ENCODE measurements at regions not wholly inside any gene's neighbourhood (a gene's known extent, or its start where the extent isn't known, plus 50 kb on each side); places are given as distances from the start of the nearest gene placed in this dataset.

DNA sequence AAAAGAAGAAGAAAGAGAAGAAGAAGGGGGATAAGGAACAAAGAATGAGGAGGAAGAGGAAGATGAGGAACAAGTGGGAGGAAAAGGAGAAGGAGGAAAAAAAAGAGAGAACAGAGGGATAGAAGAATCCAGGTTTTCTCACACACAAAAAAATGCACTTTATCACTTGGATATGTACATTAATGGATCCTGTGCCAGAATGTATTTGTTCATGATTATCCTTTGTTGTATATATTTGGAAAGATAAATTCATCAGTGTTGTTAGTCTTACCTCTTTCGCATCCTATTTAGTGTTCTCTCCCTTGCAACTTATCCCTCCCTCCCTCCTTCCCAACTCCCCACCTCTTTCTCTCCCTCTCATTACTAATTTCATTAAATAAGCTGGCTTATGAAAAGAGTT, 298.8 kb downstream of the SLCO4C1 start:
- Histone ChIP-seq H4K20me1 (ENCODE audit: low read depth, low read length) (no peaks in the 10 kb centered on the region), H3K4me2 (ENCODE audit: low read depth, low read length, poor library complexity, severe bottlenecking) (no peak overlapping the region), H3K27ac (ENCODE audit: low read depth, low read length) (no peak overlapping the region), H3K4me3 (ENCODE audit: insufficient read depth, low read length, poor library complexity, severe bottlenecking) (no peak overlapping the region), H3K9me3 (ENCODE audit: insufficient read depth, low read length) (no peaks in the 10 kb centered on the region), H3K79me2 (ENCODE audit: insufficient read depth, low read length) (no peaks in the 10 kb centered on the region), H3K36me3 (ENCODE audit: low read length) (no peaks in the 10 kb centered on the region), H3K9ac (ENCODE audit: low read length) (no peak overlapping the region), H3K27me3 (ENCODE audit: low read length) (no peaks in the 10 kb centered on the region), H2AFZ (ENCODE audit: low read depth, low read length, severe bottlenecking) (no peak overlapping the region), H3K9me2 (replicated peaks; ENCODE audit: insufficient read depth, low read length) (no peaks in the 10 kb centered on the region; the same call in 1 of the 2 replicates), H3F3A (ENCODE audit: insufficient read depth) (no peaks in the 10 kb centered on the region)
- TF ChIP-seq, protein P1, sequence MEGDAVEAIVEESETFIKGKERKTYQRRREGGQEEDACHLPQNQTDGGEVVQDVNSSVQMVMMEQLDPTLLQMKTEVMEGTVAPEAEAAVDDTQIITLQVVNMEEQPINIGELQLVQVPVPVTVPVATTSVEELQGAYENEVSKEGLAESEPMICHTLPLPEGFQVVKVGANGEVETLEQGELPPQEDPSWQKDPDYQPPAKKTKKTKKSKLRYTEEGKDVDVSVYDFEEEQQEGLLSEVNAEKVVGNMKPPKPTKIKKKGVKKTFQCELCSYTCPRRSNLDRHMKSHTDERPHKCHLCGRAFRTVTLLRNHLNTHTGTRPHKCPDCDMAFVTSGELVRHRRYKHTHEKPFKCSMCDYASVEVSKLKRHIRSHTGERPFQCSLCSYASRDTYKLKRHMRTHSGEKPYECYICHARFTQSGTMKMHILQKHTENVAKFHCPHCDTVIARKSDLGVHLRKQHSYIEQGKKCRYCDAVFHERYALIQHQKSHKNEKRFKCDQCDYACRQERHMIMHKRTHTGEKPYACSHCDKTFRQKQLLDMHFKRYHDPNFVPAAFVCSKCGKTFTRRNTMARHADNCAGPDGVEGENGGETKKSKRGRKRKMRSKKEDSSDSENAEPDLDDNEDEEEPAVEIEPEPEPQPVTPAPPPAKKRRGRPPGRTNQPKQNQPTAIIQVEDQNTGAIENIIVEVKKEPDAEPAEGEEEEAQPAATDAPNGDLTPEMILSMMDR (IDR thresholded peaks at IDR 0.05; ENCODE audit: insufficient read depth, low read length, poor library complexity, severe bottlenecking): no peak
- TF ChIP-seq EZH2phosphoT487 (conservative IDR thresholded peaks at IDR 0.05; ENCODE audit: low read length): no peak

DNA sequence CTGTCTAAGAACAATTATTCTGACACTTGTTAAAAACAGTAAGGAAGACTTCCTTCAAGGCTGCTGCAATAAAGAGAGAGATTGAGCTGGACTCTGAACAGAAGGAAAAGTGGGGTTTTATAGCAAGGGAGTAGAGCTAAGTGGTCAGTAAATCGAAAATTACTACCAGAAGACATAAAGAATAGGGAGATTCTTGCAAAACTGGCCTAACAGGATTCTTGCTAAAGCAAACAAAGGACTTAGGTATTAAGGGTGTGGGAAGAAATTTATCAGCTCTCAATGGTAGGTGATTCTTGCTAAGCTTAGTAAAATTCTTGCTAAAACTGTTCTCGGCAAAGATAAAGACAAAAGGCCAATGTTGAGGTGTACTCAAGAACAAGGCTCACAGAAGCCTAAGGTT, 300.5 kb downstream of the SLCO4C1 start:
- H3K4me3 ChIP-seq (ENCODE audit: insufficient read depth, low read length, poor library complexity, severe bottlenecking): no peak overlapping the region
- H3K36me3 ChIP-seq (ENCODE audit: low read length): no peaks in the 10 kb centered on the region
- no peak overlapping the region for H2AFZ ChIP-seq (ENCODE audit: low read depth, low read length, severe bottlenecking)
- no peaks in the 10 kb centered on the region for H4K20me1 ChIP-seq (ENCODE audit: low read depth, low read length)
- H3K27ac ChIP-seq (ENCODE audit: low read depth, low read length): no peak overlapping the region
- no peaks in the 10 kb centered on the region for H3K79me2 ChIP-seq (ENCODE audit: insufficient read depth, low read length)
- no peak overlapping the region for H3K4me2 ChIP-seq (ENCODE audit: low read depth, low read length, poor library complexity, severe bottlenecking)
- H3K9me2 ChIP-seq (replicated peaks; ENCODE audit: insufficient read depth, low read length): no peaks in the 10 kb centered on the region; the same call in 1 of the 2 replicates
- no peaks in the 10 kb centered on the region for H3K27me3 ChIP-seq (ENCODE audit: low read length)
- no peak overlapping the region for H3K9ac ChIP-seq (ENCODE audit: low read length)
- H3F3A ChIP-seq (ENCODE audit: insufficient read depth): no peaks in the 10 kb centered on the region
- TF ChIP-seq, protein P1 (IDR thresholded peaks at IDR 0.05; ENCODE audit: insufficient read depth, low read length, poor library complexity, severe bottlenecking): no peak
- TF ChIP-seq EZH2phosphoT487 (conservative IDR thresholded peaks at IDR 0.05; ENCODE audit: low read length): no peak
- H3K9me3 ChIP-seq (ENCODE audit: insufficient read depth, low read length): no peaks in the 10 kb centered on the region

DNA sequence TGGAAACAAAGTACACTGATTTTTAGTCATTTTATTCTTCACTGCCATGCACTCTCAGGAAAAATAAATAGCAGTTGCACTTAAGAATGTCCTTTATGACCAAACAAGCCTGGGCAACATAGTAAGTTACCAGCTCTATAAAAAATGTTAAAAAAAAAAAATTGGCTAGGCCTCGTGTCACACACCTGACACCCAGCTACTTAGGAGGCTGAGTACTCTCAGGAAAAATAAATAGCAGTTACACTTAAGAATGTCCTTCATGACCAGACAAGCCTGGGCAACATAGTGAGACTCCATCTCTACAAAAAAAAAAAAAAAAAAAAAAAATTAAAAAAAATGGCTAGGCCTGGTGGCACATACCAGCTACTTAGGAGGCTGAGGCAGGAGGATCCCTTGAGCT, 304.6 kb downstream of the SLCO4C1 start:
- H3K27me3 ChIP-seq (ENCODE audit: low read length): no peaks in the 10 kb centered on the region
- no peaks in the 10 kb centered on the region for H3K36me3 ChIP-seq (ENCODE audit: low read length)
- H3K9me3 ChIP-seq (ENCODE audit: insufficient read depth, low read length): no peaks in the 10 kb centered on the region
- no peak overlapping the region for H3K9ac ChIP-seq (ENCODE audit: low read length)
- no peak overlapping the region for H3K27ac ChIP-seq (ENCODE audit: low read depth, low read length)
- H3K4me3 ChIP-seq (ENCODE audit: insufficient read depth, low read length, poor library complexity, severe bottlenecking): no peak overlapping the region
- H3K4me2 ChIP-seq (ENCODE audit: low read depth, low read length, poor library complexity, severe bottlenecking): no peak overlapping the region
- H3K9me2 ChIP-seq (replicated peaks; ENCODE audit: insufficient read depth, low read length): no peaks in the 10 kb centered on the region
- TF ChIP-seq, protein P1 (IDR thresholded peaks at IDR 0.05; ENCODE audit: insufficient read depth, low read length, poor library complexity, severe bottlenecking): no peak
- TF ChIP-seq EZH2phosphoT487 (conservative IDR thresholded peaks at IDR 0.05; ENCODE audit: low read length): no peak
- no peak overlapping the region for H2AFZ ChIP-seq (ENCODE audit: low read depth, low read length, severe bottlenecking)
- H3F3A ChIP-seq (ENCODE audit: insufficient read depth): no peaks in the 10 kb centered on the region
- no peaks in the 10 kb centered on the region for H3K79me2 ChIP-seq (ENCODE audit: insufficient read depth, low read length)
- no peaks in the 10 kb centered on the region for H4K20me1 ChIP-seq (ENCODE audit: low read depth, low read length)

Data from SU-DHL-6 (cell line).